Right lobe of liver (tissue), 4 donors: ENCODE measurements at regions not wholly inside any gene's neighbourhood (a gene's known extent, or its start where the extent isn't known, plus 50 kb on each side); places are given as distances from the start of the nearest gene placed in this dataset.

Experiments used
- CTCF ChIP-seq, 4 donors: fragments of 200-600 bp in 3 of 4; fragments of 450-650 bp in 1 of 4; IDR thresholded peaks; one replicate each; pipeline versions ENCODE4 v1.5.1 to v1.8.0; 2016 to 2022; ENCODE audit warnings: antibody characterized with exemption in 4 of 4, mild to moderate bottlenecking in 2 of 4
- POLR2A ChIP-seq: fragments of 450-650 bp; IDR thresholded peaks from one replicate; pipeline ENCODE4 v1.6.1; 2017; ENCODE audit warnings: antibody characterized with exemption, mild to moderate bottlenecking
- donor health status: DM: no; HTN: no; CAD: no.
- donor health status: DM: no; HTN: no; CAD: no.
- donor health status: DM: no; HTN: yes; CAD: no.

GRCh38 chr7:54292171-54292925 lies 249.8 kb upstream of the VSTM2A start:
- no peak for TF ChIP-seq CTCF (IDR thresholded peaks at IDR 0.05)
- no peak for TF ChIP-seq POLR2A
